ENCODE measurements at regions not wholly inside any gene's neighbourhood (a gene's known extent, or its start where the extent isn't known, plus 50 kb on each side); places are given as distances from the start of the nearest gene placed in this dataset.

- TF ChIP-seq, protein P1, sequence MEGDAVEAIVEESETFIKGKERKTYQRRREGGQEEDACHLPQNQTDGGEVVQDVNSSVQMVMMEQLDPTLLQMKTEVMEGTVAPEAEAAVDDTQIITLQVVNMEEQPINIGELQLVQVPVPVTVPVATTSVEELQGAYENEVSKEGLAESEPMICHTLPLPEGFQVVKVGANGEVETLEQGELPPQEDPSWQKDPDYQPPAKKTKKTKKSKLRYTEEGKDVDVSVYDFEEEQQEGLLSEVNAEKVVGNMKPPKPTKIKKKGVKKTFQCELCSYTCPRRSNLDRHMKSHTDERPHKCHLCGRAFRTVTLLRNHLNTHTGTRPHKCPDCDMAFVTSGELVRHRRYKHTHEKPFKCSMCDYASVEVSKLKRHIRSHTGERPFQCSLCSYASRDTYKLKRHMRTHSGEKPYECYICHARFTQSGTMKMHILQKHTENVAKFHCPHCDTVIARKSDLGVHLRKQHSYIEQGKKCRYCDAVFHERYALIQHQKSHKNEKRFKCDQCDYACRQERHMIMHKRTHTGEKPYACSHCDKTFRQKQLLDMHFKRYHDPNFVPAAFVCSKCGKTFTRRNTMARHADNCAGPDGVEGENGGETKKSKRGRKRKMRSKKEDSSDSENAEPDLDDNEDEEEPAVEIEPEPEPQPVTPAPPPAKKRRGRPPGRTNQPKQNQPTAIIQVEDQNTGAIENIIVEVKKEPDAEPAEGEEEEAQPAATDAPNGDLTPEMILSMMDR (conservative IDR thresholded peaks at IDR 0.05), result no peak
- no peak for TF ChIP-seq EZH2 (IDR thresholded peaks at IDR 0.05; ENCODE audit: low read depth)
Observed at GRCh38 chr14:87203346-87203745, 789.6 kb downstream of the GALC start.

Measured in PC-9 (cell line).